HG03460 (cell line): ENCODE measurements at regions not wholly inside any gene's neighbourhood (a gene's known extent, or its start where the extent isn't known, plus 50 kb on each side); places are given as distances from the start of the nearest gene placed in this dataset.
"Not testable (repeated sequence)": the region's sequence is repeated elsewhere in the genome, so short reads cannot be mapped to it uniquely, and the experiment has no call there.

ENCODE experiments used
- ATAC-seq: cut with Tn5 transposase; IDR thresholded peaks from one replicate; pipeline ENCODE4 v1.9.1; 2021; ENCODE audit not compliant: unreplicated experiment

DNA sequence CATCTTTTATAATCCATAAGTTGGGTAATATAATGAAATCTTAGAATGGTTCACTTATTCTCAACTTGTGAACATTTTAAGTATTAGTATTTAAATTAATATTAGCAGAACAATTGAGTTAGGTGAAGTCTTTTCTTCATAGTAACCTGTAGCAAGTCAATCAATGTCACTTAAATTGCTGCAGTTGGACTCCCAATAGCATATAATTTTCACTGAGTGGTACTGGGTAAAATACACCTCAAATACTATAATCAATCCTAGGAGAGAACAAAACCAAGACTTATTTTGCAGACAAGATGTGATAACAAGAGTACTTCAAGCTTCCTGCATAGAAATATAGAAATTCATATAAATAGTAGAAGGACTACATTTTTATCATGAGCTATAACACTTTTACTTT is 677.9 kb upstream of the LRRN3 start:
- ATAC-seq: no peak

DNA sequence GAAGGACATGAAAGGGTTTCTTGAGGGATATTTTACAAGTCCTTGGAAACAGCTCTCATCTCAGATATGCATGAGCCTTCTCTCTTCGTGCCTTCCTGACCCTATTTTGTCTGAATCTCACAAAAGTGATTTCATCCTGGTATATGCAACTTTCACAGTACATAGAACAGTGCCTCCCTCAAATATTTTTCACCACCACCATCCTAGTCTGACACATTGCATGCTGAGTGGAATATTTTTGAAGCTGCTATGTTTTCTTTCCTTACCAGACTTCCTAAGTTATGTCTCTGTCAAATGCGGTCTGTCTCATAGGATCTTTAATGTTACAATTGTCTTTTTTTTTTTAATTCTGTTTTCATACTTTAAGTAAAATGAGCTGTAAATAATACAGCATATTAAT is 673.3 kb upstream of the LRRN3 start:
- ATAC-seq: no peak

DNA sequence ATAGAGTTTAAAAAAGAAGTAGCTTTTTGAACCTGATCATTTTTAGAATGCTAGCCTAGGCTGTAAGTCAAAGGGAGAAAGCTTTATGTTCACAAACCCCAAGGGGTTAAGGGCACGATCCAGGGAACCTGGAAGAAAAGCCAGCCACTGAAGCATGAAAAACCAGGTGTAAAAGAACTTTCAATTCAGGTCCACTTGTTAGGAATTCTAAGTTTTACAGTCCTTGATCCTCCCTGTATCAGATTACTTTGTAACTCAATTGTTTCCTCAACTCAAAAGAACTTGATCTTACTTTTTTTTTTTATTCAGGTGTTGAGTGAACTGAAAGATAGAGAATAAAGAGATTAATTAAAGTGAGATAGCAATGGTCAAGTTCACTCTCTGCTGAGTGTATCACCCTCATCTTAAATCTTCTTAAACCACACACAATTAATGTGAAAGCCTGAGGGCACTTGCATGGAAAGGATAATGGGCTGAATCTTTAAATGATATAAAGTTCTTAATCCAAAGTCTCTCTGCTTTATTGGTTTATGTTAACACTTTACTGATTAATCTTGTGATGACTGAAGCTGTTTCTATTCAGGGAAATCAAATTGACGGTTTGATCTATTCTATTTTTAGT is 672.2 kb upstream of the LRRN3 start:
- ATAC-seq: no peak

- no peak for ATAC-seq
Observed at GRCh38 chr7:110420788-110421187, 670.1 kb upstream of the LRRN3 start.

GRCh38 chr7:110421490-110422241 is 669.3 kb upstream of the LRRN3 start:
- no peak for ATAC-seq

DNA sequence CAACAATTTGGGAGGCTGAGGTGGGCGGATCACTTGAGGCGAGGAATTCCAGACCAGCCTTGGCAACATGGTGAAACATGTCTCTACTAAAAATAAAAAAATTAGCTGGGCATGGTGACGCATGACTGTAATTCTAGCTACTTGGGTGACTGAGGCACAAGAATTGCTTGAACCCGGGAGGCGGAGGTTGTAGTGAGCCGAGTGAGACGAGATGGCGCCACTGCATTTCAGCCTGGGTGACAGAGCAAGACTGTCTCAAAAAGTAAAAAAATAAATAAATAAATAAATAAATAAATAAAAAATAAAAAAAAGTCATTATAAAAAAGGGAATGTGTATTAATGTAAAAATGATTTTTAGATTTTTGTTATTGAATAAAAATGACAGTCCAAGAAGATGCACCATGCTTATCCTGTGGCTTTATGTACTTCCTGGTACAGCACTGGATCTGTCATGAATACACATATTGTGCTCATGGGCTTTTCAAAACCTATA is 658.8 kb upstream of the LRRN3 start:
- ATAC-seq: no peak

DNA sequence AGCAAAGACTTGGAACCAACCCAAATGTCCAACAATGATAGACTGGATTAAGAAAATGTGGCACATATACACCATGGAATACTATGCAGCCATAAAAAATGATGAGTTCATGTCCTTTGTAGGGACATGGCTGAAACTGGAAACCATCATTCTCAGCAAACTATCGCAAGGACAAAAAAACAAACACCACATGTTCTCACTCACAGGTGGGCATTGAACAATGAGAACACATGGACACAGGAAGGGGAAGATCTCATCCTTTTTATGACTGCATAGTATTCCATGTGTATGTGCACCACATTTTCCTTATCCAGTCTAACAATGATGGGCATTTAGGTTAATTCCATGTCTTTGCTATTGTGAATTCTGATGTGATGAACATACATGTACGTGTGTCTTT is 652.0 kb upstream of the LRRN3 start:
- not testable (repeated sequence) for ATAC-seq

DNA sequence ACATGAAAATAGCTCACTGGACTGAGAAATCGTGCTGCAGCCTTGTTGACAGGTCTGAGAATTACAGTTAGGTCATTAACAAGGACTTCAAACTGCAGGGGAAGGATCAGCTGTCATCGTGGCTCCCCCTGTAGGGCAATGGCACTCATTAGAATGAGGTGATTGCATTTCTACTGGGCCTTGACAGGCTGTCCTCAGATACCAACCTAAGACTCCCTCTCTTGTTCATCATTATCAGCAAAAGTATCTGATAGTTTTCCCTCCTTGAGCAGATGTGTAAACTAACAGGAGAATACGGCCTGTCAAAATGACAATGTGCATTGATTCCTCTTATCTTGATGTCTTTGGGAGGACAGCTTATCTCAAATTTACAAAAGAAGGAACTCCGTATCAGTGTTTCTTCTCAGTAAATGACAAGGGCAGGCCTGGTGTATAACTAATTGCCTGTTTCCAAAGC is 648.5 kb upstream of the LRRN3 start:
- peak; percentile 61 for ATAC-seq

GRCh38 chr7:110446658-110447057 is 644.3 kb upstream of the LRRN3 start:
- no peak for ATAC-seq

DNA sequence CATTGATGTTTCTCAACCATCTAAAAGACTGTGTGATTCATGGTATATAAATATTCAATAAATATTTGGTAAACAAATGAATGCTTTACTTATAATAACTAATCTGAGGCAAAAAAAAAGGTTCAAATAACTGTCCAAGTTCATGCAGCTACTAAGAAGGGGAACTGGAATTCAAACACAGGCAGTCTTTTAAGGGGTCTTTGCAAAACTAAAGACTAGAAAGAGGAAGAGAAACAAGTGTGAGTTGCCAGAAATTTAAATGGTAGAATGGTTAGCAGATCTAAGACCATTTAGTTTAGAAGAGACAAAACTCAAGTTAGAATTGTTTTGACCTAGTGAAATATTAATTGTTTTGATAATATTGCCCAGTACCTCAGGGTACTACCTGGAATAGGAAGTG is 642.0 kb upstream of the LRRN3 start:
- ATAC-seq: no peak

DNA sequence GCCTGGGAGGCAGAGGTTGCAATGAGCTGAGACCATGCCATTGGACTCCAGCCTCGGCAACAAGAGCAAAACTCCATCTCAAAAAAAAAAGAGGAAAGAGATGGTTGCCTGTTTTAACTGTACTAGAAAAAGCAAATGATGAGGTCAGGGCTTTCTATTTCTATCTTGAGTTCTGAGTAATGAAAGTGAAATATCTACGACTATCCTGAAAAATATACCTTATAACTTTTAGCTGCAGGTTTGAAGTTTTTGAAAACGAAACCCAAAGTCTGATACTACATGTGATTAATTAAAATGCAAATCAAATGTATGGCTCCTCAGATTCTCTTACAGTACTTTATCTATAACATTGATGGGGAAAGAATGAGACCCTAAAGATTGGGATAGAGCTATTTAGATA is 636.2 kb upstream of the LRRN3 start:
- no peak for ATAC-seq

DNA sequence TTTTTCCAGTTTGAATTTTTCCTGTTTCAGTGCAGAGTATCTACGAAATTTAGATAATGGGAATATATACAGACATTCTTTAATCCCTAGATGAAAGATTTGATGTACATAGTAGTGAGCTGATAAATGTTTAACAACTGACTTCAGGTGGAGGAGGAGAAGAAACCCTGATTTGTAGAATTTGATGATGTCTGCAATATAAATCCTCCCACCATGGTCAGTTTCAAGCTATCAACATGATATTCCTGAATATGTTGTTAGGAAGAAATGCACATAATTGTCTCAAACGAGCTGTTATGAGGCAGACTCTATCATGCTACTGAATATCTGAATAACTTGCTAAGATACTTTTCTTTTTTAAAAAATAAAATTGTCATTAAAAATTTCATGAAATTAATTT is 629.3 kb upstream of the LRRN3 start:
- no peak for ATAC-seq

- ATAC-seq: no peak
Observed at GRCh38 chr7:110470420-110470819, 620.5 kb upstream of the LRRN3 start.

DNA sequence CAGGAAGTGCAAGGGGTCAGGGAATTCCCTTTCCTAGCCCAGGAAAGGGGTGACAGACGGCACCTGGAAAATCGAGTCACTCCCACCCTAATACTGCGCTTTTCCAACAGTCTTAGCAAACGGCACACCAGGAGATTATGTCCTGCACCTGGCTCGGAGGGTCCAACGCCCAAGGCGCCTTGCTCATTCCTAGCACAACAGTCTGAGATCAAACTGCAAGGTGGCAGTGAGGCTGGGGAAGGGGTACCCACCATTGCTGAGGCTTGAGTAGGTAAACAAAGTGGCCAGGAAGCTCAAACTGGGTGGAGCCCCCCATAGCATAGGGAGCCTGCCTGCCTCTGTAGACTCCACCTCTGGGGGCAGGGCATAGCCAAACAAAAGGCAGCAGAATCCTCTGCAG is 618.5 kb upstream of the LRRN3 start:
- not testable (repeated sequence) for ATAC-seq

GRCh38 chr7:110480964-110481363 is 610.0 kb upstream of the LRRN3 start:
- no peak for ATAC-seq

DNA sequence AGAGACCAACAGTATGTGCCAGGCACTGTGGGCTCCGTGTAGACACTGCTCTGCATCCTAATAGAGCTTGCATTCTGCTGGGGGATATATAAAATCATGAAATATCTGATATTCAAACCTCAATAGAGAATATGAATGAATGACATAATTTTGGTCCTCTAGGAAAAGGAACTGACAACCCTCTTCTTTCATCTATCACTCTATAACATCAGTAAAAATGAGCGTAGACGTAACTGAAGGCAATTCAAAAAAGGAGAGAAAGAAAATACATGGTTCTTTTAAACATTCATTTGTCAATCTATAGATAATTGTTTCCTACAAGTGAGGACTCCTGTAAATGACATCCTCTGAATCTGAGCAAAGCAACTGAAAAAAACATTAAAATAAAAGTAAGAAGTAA is 607.4 kb upstream of the LRRN3 start:
- ATAC-seq: no peak

- ATAC-seq: no peak
Observed at GRCh38 chr7:110484356-110484755, 606.6 kb upstream of the LRRN3 start.

DNA sequence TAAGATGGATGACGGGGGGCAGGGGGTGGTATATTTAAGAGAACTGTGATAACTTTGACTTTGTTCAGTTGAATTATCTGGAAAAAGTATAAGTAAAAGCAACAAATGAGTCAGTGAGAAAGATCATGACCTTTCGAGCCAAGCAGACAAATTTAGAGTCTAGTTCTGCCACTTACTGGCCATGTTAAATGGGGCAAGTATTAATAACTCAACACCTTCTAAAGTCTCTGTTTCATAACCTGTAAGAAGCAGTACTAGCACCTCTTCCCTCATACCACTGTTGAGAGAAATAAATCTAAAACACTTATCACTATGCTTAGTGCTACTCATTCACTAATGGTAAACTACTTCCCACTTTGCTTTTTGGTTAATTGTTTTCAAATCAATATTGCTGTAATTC is 604.4 kb upstream of the LRRN3 start:
- no peak for ATAC-seq

DNA sequence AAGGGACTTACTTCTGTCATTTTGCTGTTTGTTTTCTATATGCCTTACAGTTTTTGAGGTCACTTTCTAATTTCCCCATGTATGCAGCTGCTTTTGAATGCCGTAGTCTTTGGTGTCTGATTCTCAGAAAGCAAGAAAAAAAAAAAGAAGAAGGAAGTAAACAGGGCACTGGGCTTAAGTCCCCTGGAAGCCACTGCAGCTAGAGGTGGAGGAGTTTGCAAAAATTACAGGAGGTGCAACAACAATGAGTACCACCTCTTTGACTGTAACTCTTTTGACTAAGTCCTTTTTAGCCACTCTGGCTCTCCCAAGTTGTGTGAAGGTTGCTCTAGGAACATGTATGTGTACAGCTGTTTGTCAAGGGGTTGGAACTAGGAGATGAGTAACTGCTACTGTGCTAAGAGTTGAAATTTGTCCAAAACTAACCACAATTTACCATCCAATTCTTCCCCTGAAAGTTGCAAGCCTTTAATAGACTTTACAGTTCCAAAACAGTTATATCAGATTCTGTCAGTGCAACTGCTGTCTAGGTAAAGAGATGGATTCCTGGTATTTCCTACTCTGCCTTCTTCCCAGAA is 588.0 kb upstream of the LRRN3 start:
- ATAC-seq: no peak

DNA sequence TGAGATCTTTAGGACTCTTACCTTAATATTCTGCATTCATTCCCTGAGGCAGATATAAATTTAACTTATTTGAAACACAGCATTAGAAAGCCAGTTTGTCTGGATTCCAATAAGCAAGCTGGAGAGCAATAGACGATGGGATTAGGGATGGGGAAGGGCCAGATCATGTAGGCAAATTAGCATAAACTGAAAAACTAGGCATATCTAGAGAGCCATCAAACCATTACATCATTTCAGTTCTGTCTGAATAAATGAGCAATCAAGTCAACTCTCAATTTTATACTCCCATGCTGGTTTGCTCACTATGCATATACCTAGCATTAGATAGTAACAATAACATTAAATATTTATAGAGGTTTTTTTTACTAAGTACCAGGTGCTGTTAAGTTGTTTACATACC is 583.6 kb upstream of the LRRN3 start:
- ATAC-seq: no peak

- no peak for ATAC-seq
Observed at GRCh38 chr7:110507832-110508231, 583.1 kb upstream of the LRRN3 start.

DNA sequence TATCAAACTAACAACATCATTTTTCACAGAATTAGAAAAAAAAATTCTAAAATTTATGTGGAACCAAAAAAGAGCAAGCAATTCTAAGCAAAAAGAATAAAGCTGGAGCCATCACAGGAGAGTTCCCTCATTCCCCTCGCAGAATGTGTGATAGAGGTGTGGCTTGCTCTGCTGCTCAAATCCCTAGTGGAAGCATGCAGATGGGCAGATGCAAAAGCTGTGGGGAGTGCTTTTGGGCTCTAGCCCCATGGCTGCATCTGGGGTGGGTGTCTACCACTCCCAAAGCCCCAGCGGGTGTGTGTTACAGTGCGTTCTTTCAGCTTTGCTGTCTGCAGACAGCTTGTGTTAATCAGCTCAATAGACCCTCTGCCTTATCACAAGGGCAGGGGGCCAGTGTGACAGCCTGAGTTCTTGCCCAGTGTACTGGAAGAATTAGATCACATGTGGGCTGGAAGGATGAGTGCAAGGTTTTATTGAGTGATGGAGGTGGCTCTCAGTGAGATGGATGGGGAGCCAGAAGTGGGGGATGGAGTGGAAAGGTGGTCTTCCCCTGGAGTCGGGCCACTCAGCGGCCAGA is 575.9 kb upstream of the LRRN3 start:
- not testable (repeated sequence) for ATAC-seq
